Activated CD4-positive, alpha-beta T cell treated with anti-CD3 and anti-CD28 coated beads for 4 hours (primary cell): ENCODE measurements at regions not wholly inside any gene's neighbourhood (a gene's known extent, or its start where the extent isn't known, plus 50 kb on each side); places are given as distances from the start of the nearest gene placed in this dataset.

Source experiments
- DNase-seq, 2 donors: peaks; one replicate each; pipeline ENCODE4 v3.0.0-alpha.2; 2020

- no peak for DNase-seq
These were observed 83.6 kb downstream of the HPGD start for GRCh38 chr4:174438711-174439110.

GRCh38 chr4:174437749-174438148 is 84.5 kb downstream of the HPGD start:
- DNase-seq = no peak

- DNase-seq = no peak
These were observed 85.0 kb downstream of the HPGD start for GRCh38 chr4:174437324-174437723.

GRCh38 chr4:174436377-174436776 is 85.9 kb downstream of the HPGD start:
- no peak for DNase-seq

- DNase-seq = no peak
These were observed 86.3 kb downstream of the HPGD start for GRCh38 chr4:174435974-174436373.

- no peak for DNase-seq
These were observed 87.8 kb downstream of the HPGD start for GRCh38 chr4:174434455-174434854.

GRCh38 chr4:174430576-174430975 is 91.7 kb downstream of the HPGD start:
- no peak for DNase-seq

GRCh38 chr4:174429701-174430410 is 92.4 kb downstream of the HPGD start:
- no peak for DNase-seq

- no peak for DNase-seq
These were observed 94.6 kb downstream of the HPGD start for GRCh38 chr4:174427571-174428140.

- no peak for DNase-seq
These were observed 96.6 kb downstream of the HPGD start for GRCh38 chr4:174425669-174426068.

- DNase-seq = peak in 1 of 2 donors; percentile 1
These were observed 98.9 kb downstream of the HPGD start for GRCh38 chr4:174423257-174423944.

- DNase-seq = no peak
These were observed 99.4 kb downstream of the HPGD start for GRCh38 chr4:174422893-174423256.

- DNase-seq = no peak
These were observed 102.0 kb downstream of the HPGD start for GRCh38 chr4:174420316-174420715.

GRCh38 chr4:174418640-174419212 is 103.6 kb downstream of the HPGD start:
- no peak for DNase-seq

GRCh38 chr4:174408841-174409552 is 113.3 kb downstream of the HPGD start:
- DNase-seq = no peak

GRCh38 chr4:174406383-174406782 is 115.9 kb downstream of the HPGD start:
- DNase-seq = no peak

GRCh38 chr4:174405923-174406322 is 116.4 kb downstream of the HPGD start:
- DNase-seq = no peak

GRCh38 chr4:174404677-174405076 is 117.6 kb downstream of the HPGD start:
- no peak for DNase-seq

GRCh38 chr4:174403177-174403543 is 119.1 kb downstream of the HPGD start:
- no peak for DNase-seq

- no peak for DNase-seq
These were observed 118.9 kb downstream of the CEP44 start for GRCh38 chr4:174402470-174403176.

GRCh38 chr4:174401471-174402130 is 117.9 kb downstream of the CEP44 start:
- DNase-seq = no peak
